GM21576 (cell line): ENCODE measurements at regions not wholly inside any gene's neighbourhood (a gene's known extent, or its start where the extent isn't known, plus 50 kb on each side); places are given as distances from the start of the nearest gene placed in this dataset.
"Not testable (repeated sequence)": the region's sequence is repeated elsewhere in the genome, so short reads cannot be mapped to it uniquely, and the experiment has no call there.

Experiments used
- ATAC-seq: cut with Tn5 transposase; IDR thresholded peaks from one replicate; pipeline ENCODE4 v1.9.1; 2021; ENCODE audit warnings: mild to moderate bottlenecking, moderate library complexity; ENCODE audit not compliant: unreplicated experiment

DNA sequence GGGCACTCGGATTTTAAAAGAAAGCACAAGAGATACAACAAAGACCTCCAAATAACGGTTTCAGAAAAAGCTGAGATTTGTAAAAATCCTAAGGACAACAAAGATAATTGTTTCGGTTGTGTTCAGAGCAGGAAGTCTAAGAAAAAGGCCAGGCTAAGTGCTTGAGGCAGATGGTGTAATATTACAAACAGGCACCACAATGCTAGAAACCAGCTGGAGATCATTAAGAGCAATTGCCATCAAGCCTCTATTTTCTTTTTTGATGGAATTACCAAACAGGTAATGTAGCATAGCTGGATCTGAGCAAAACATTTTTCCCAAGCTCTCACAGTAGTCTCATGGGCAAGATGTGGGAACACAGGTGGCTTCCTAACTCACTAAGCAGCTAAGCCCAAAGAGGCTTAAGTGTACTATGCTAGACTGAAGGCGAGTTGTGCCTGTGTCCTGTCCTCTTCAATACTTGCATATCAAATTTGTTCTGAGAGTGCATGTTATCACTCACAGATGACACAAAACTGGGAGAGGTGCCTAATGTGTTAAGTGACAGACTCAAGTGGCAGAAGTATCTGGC is 161.6 kb downstream of the GLUL start:
- no peak for ATAC-seq

DNA sequence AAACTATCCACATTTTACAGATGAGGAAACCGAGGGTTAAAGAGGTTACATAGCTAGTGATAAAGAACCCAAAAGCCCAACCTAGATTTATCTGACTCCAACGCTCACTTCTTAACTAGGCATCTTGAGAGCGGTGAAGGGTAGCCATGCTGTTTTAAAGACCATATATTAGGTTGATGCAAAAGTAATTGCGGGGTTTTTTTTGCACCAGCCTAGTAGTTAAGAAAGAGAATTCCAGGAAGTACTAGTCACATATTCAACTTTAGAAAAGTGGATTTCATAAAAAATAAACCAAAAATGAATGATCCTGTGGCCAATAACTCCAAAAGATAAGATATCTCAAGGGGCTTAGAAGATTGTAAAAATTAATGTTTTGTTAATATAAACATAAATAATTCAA is 162.1 kb downstream of the GLUL start:
- ATAC-seq, result no peak

- ATAC-seq, result no peak
Observed at GRCh38 chr1:182227864-182228547, 163.6 kb downstream of the GLUL start.

DNA sequence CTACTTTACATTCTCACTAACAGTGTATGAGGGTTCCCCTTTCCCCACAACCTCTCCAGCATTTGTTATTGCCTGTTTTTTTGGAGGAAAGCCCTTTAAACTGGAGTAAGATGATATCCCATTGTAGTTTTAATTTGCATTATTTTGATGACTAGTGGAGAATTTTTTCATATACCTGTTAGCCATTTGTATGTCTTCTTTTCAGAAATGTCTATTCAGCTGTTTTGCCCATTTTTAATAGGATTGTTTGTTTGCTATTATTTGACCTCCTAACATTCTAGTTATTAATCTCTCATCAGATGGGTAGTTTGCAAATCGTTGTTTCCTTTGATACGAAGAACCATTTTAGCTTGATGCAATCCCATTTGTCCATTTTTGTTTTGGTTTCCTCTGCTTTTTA is 165.0 kb downstream of the GLUL start:
- no peak for ATAC-seq

DNA sequence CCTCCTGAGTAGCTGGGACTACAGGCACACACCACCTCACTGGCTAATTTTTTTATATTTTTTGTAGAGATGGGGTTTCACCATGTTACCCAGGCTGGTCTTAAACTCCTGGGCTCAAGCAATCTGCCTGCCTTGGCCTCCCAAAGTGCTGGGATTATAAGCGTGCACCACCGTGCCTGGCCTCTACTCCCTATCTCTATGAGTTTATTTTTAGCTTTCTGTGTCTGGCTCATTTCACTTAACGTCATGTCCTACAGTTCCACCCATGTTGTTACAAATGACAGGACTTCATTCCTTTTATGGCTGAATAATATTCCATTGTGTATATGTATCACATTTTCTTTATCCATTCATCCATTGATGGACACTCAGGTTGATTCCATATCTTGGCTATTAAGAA is 164.2 kb upstream of the ZNF648 start:
- not testable (repeated sequence) for ATAC-seq

- not testable (repeated sequence) for ATAC-seq
Observed at GRCh38 chr1:182221990-182222389, 160.5 kb upstream of the ZNF648 start.

- ATAC-seq, result not testable (repeated sequence)
Observed at GRCh38 chr1:182221367-182221766, 159.9 kb upstream of the ZNF648 start.

DNA sequence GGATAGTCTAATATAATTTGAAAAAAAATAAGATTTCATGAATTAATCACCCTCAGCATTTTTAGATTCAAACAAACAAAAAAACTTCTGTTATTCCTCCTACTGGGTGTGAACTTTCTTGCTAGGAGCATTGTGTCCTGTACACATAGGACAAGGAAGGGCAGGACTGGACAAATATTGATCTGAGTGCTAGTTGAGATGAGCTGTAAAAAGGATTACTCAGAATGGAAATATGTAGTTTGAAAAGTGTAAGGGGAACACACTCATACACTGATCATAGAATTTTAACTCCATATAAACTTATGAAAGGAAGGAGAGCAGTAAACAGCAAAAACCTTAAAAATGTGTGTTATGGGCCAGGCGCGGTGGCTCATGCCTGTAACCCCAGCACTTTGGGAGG is 156.5 kb upstream of the ZNF648 start:
- ATAC-seq, result no peak

- no peak for ATAC-seq
Observed at GRCh38 chr1:182217071-182217470, 155.6 kb upstream of the ZNF648 start.

DNA sequence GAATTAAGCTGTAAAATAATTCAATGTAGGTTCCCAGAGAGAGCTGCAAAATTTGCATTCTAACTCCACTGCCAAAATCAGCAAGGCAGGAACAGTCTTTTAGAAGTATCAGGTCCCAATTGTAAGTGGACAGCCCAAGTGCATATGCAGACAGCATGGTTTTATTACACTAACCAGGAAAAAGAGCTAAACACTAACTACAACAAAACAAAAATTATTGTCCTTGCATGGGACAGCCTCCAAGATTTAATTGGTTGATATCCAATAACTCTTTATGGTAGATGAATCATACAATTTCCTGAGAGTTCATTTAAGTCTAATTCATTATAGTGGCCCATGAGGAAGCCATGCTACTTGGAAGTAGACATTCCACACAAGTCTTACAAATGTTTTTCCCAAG is 154.3 kb upstream of the ZNF648 start:
- no peak for ATAC-seq

GRCh38 chr1:182213163-182213562 is 151.7 kb upstream of the ZNF648 start:
- no peak for ATAC-seq

DNA sequence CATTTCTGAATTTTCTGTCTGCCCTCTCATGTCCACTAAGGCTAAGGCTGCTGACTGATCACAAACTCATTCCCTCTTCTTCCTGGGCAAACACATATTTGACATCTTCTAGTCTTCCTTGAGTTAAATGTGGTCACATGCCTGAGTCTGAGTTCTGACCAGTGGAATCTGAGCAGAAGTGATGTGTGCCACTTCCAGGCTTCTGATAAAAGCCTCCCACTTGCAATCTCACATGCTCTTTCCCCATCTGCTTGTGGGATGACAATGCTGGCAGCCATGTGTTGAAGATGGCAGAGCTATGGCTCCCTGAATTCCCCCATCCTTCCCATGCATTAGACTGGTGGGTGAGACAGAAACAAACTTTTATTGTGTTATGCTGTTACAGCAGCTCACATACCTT is 149.9 kb upstream of the ZNF648 start:
- ATAC-seq, result no peak

DNA sequence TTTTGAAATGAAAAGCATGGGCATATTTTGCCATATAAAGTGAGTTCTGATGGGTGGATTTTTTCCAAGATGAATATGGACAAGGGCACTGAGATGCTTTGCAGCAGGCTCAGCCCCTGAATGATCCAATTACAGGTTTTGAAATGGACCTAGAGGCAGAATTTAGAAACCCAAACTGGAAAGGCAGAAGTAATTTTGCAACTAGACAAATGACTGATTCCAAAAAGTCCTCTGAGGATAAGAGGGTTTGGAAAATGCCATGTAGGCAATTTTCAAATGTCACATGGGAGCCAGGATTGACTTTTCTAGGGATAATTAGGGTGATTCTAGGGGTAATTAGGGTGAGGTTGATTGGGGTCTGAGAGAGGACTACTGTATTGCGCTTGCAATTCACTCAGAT is 148.9 kb upstream of the ZNF648 start:
- no peak for ATAC-seq

GRCh38 chr1:182207300-182207699 is 145.8 kb upstream of the ZNF648 start:
- ATAC-seq, result no peak

- no peak for ATAC-seq
Observed at GRCh38 chr1:182206626-182207239, 145.2 kb upstream of the ZNF648 start.

DNA sequence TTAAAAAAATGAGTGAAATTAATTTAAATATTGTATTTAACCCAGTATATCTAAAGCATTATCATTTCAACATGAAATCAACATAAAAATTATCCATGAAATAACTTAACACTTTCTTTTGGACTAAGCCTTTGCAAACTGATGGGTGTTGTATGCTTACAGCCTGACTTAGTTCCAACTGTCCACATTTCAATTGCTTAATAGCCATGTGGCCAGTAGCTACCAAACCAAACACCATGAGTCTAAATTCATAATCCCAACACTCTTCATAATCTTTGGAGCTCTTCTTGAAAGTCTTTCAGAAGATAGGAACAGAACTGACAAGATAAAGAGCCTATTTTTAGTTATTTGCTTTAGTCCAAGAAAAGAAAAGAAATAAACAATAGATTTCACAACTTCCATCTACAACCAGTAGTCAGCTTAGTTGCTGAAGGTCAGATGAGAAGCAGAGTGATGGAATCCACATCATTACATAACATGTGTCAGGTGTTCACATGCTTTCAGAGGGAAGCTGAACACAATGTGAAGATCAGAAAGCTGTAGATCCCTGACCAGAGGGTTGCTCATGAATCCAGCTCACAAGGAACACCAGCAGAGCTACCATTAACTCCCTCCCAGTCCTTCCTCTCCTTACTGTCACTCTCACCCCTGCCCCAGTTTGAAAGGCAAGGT is 144.0 kb upstream of the ZNF648 start:
- no peak for ATAC-seq

GRCh38 chr1:182203191-182203875 is 141.8 kb upstream of the ZNF648 start:
- ATAC-seq, result no peak

- not testable (repeated sequence) for ATAC-seq
Observed at GRCh38 chr1:182201490-182201889, 140.0 kb upstream of the ZNF648 start.

GRCh38 chr1:182200025-182200812 is 138.7 kb upstream of the ZNF648 start:
- no peak for ATAC-seq

GRCh38 chr1:182198006-182198605 is 136.6 kb upstream of the ZNF648 start:
- no peak for ATAC-seq
